ENCODE measurements at regions not wholly inside any gene's neighbourhood (a gene's known extent, or its start where the extent isn't known, plus 50 kb on each side); places are given as distances from the start of the nearest gene placed in this dataset.

DNA sequence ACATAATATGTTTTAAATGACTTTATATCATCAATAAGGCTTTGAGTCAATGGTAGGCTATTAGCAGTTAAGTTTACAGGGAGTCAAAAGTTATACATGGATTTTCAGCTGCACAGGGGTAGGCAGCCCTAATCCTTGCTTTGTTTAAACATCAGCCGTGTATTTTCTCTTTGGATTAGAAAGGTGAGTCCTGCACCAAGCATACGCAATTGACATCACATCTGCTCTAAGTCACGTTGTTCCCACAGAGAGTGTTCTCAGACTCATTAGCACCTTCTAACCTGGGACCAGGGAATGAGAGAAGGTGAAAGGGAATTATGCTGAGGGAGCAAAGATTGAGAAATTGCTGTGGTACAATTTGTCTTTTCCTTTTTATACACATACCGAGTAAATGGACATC is 148.6 kb upstream of the ZNF804B start:
- Histone ChIP-seq H3K4me1 (ENCODE audit: control insufficient read depth, insufficient read depth, low read length) (no peaks in the 10 kb centered on the region), H3K27ac (ENCODE audit: extremely low read depth, low read depth, low read length) (no peak overlapping the region), H3K36me3 (ENCODE audit: control insufficient read depth in 2 of 2, insufficient read depth in 1 of 2, low read length in 2 of 2) (no peaks in the 10 kb centered on the region), H3K4me3 (ENCODE audit: low read depth, low read length) (no peak overlapping the region), H3K9me3 (ENCODE audit: control insufficient read depth, insufficient read depth, low read depth, low read length) (no peaks in the 10 kb centered on the region)
- ChIA-PET POLR2A (no interaction called here), CTCF (no interaction called here)
- TF ChIP-seq ZNF112 (tag by site-specific recombination; IDR thresholded peaks at IDR 0.05) (no peak), ZNF248 (tag by site-specific recombination; IDR thresholded peaks at IDR 0.05) (no peak), ZBTB11 (tag by site-specific recombination; conservative IDR thresholded peaks at IDR 0.05; ENCODE audit: low read depth) (no peak), SCRT2 (tag by site-specific recombination; IDR thresholded peaks at IDR 0.05) (no peak), ZNF239 (tag by site-specific recombination; IDR thresholded peaks at IDR 0.05) (no peak)
- TF ChIP-seq, protein P1, sequence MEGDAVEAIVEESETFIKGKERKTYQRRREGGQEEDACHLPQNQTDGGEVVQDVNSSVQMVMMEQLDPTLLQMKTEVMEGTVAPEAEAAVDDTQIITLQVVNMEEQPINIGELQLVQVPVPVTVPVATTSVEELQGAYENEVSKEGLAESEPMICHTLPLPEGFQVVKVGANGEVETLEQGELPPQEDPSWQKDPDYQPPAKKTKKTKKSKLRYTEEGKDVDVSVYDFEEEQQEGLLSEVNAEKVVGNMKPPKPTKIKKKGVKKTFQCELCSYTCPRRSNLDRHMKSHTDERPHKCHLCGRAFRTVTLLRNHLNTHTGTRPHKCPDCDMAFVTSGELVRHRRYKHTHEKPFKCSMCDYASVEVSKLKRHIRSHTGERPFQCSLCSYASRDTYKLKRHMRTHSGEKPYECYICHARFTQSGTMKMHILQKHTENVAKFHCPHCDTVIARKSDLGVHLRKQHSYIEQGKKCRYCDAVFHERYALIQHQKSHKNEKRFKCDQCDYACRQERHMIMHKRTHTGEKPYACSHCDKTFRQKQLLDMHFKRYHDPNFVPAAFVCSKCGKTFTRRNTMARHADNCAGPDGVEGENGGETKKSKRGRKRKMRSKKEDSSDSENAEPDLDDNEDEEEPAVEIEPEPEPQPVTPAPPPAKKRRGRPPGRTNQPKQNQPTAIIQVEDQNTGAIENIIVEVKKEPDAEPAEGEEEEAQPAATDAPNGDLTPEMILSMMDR (tag by site-specific recombination; IDR thresholded peaks at IDR 0.05), result no peak

- CTCF ChIA-PET, result no interaction called here
These were observed 158.8 kb upstream of the ZNF804B start for GRCh38 chr7:88600695-88601094.

DNA sequence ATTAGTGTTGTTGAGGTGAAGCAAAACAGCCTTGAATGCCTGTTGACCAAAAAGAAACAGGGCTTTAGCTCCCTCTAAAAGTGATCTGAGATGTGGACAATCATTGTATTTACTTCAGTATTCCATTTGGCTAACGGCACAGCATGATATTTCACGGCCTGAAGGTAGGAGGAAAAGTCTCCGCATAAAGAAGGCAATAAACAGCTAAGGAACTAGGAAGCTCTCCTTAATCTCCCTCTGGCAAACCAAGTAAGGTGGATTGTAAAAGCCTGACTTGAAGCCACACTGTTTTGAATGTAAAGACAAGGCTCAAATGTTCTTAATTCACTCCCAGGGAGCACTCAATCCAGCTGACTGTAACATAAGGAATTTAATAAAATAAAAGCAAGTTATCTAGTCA is 160.0 kb upstream of the ZNF804B start:
- ChIA-PET POLR2A (no interaction called here), CTCF (no interaction called here)
- H3K4me1 ChIP-seq (ENCODE audit: control insufficient read depth, insufficient read depth, low read length), result no peaks in the 10 kb centered on the region
- H3K27ac ChIP-seq (ENCODE audit: extremely low read depth, low read depth, low read length), result no peak overlapping the region
- no peaks in the 10 kb centered on the region for H3K9me3 ChIP-seq (ENCODE audit: control insufficient read depth, insufficient read depth, low read depth, low read length)
- no peaks in the 10 kb centered on the region for H3K36me3 ChIP-seq (ENCODE audit: control insufficient read depth in 2 of 2, insufficient read depth in 1 of 2, low read length in 2 of 2)
- TF ChIP-seq ZNF354C (tag by site-specific recombination; IDR thresholded peaks at IDR 0.05; ENCODE audit: borderline replicate concordance, low read depth) (no peak), ZNF670 (tag by site-specific recombination; IDR thresholded peaks at IDR 0.05; ENCODE audit: low read depth) (no peak)
- TF ChIP-seq, protein P2, sequence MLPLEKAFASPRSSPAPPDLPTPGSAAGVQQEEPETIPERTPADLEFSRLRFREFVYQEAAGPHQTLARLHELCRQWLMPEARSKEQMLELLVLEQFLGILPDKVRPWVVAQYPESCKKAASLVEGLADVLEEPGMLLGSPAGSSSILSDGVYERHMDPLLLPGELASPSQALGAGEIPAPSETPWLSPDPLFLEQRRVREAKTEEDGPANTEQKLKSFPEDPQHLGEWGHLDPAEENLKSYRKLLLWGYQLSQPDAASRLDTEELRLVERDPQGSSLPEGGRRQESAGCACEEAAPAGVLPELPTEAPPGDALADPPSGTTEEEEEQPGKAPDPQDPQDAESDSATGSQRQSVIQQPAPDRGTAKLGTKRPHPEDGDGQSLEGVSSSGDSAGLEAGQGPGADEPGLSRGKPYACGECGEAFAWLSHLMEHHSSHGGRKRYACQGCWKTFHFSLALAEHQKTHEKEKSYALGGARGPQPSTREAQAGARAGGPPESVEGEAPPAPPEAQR (tag by site-specific recombination; IDR thresholded peaks at IDR 0.05), result no peak
- H3K4me3 ChIP-seq (ENCODE audit: low read depth, low read length), result no peak overlapping the region

More at GRCh38 chr7:88600695-88601094, 158.8 kb upstream of the ZNF804B start:
- Histone ChIP-seq H3K4me3 (ENCODE audit: low read depth, low read length) (no peak overlapping the region), H3K4me1 (ENCODE audit: control insufficient read depth, insufficient read depth, low read length) (no peaks in the 10 kb centered on the region), H3K27ac (ENCODE audit: extremely low read depth, low read depth, low read length) (no peak overlapping the region), H3K36me3 (ENCODE audit: control insufficient read depth in 2 of 2, insufficient read depth in 1 of 2, low read length in 2 of 2) (no peaks in the 10 kb centered on the region), H3K9me3 (ENCODE audit: control insufficient read depth, insufficient read depth, low read depth, low read length) (no peaks in the 10 kb centered on the region)
- POLR2A ChIA-PET, result no interaction called here
- no peak for TF ChIP-seq ZNF555 (tag by site-specific recombination; conservative IDR thresholded peaks at IDR 0.05)
- TF ChIP-seq, protein P3, sequence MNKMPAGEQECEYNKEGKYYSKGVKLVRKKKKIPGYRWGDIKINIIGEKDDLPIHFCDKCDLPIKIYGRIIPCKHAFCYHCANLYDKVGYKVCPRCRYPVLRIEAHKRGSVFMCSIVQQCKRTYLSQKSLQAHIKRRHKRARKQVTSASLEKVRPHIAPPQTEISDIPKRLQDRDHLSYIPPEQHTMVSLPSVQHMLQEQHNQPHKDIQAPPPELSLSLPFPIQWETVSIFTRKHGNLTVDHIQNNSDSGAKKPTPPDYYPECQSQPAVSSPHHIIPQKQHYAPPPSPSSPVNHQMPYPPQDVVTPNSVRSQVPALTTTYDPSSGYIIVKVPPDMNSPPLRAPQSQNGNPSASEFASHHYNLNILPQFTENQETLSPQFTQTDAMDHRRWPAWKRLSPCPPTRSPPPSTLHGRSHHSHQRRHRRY (tag by site-specific recombination; IDR thresholded peaks at IDR 0.05), result no peak
- TF ChIP-seq ZBTB8A (tag by site-specific recombination; IDR thresholded peaks at IDR 0.05), result no peak
- no peak for TF ChIP-seq ZNF114 (tag by site-specific recombination; IDR thresholded peaks at IDR 0.05)
- no peak for TF ChIP-seq ZNF560 (tag by site-specific recombination; IDR thresholded peaks at IDR 0.05; ENCODE audit: borderline replicate concordance)
